HepG2 (cell line): ENCODE measurements at regions not wholly inside any gene's neighbourhood (a gene's known extent, or its start where the extent isn't known, plus 50 kb on each side); places are given as distances from the start of the nearest gene placed in this dataset.

Experiments
- ATAC-seq: fragments of 200-7000 bp; cut with Tn5 transposase; 3 replicates; pipeline ENCODE4 v1.9.1; 2020; ENCODE audit warnings: mild to moderate bottlenecking, moderate library complexity
- BruUV-seq: library from RNA; stranded (reverse); fragments of 400-500 nt; replicated peaks from 2 replicates; lab custom pipeline; 2021; lab: Mats Ljungman, UMichigan
- CTCF ChIA-PET: fragments of 300-600 bp; formaldehyde crosslinking; extraction: SDS; loops from one replicate; lab custom pipeline; 2021; ENCODE audit warnings: low total read pairs, inconsistent platforms, low intra/inter-chr PET ratio; lab: Yijun Ruan, JAX
- POLR2A ChIA-PET: fragments of 350-600 bp; sonication (Branson Sonifier 250); formaldehyde crosslinking; loops from one replicate; lab custom pipeline; 2020; ENCODE audit warnings: antibody characterized with exemption, inconsistent platforms; lab: Yijun Ruan, JAX
- DNase-seq: peaks from one replicate; pipeline ENCODE4 v3.0.0-alpha.2; 2015; ENCODE audit warnings: low spot score
- FAIRE-seq: peaks from 3 replicates; lab custom pipeline; 2011; peaks lifted over from hg19 to GRCh38; lab: Jason Lieb, UNC
- H2AFZ ChIP-seq: one replicate; pipeline ENCODE4 v1.6.1; 2011; ENCODE audit warnings: low read length, inconsistent platforms
- H3K27ac ChIP-seq: fragments of 300-600 bp; 3 replicates; pipeline ENCODE4 v1.8.0; 2011; ENCODE audit warnings: mixed run types, mild to moderate bottlenecking, mixed read lengths, low read length, inconsistent platforms; ENCODE audit not compliant: insufficient read depth; ENCODE audit errors: extremely low read length
- H3K27me3 ChIP-seq, 2 experiments: fragments of 200-600 bp in 1 of 2; 2 replicates in 1 of 2; 3 replicates in 1 of 2; pipeline versions ENCODE4 v1.6.0 to v1.8.0; 2011; ENCODE audit warnings: low read length in 2 of 2, mild to moderate bottlenecking in 2 of 2, moderate library complexity in 2 of 2, inconsistent platforms in 1 of 2; ENCODE audit not compliant: insufficient read depth in 2 of 2, control insufficient read depth in 1 of 2
- H3K36me3 ChIP-seq, 2 experiments: fragments of 200-600 bp in 1 of 2; replicated peaks in 1 of 2; 2 replicates in 1 of 2; 3 replicates in 1 of 2; pipeline versions ENCODE4 v1.5.1 to v1.8.0; 2011; ENCODE audit warnings: low read length in 2 of 2, inconsistent platforms in 1 of 2; ENCODE audit not compliant: insufficient read depth in 2 of 2, control insufficient read depth in 1 of 2
- H3K4me1 ChIP-seq: 2 replicates; pipeline ENCODE4 v1.5.1; 2012; ENCODE audit warnings: low read length, inconsistent platforms; ENCODE audit not compliant: insufficient read depth
- H3K4me2 ChIP-seq: 2 replicates; pipeline ENCODE4 v1.6.0; 2011; ENCODE audit warnings: low read depth, low read length, inconsistent platforms
- H3K4me3 ChIP-seq, 3 experiments: fragments of 200-600 bp in 1 of 3; sonication (generic), shearing (Covaris generic) in 1 of 3; replicated peaks in 1 of 3; 2 replicates each; pipeline ENCODE4 v1.5.1; 2011 to 2016; ENCODE audit warnings: low read length in 3 of 3, inconsistent platforms in 2 of 3, low read depth in 2 of 3, mild to moderate bottlenecking in 2 of 3, control low read depth in 1 of 3, mixed read lengths in 1 of 3; ENCODE audit not compliant: insufficient read depth in 1 of 3
- H3K79me2 ChIP-seq: one replicate; pipeline ENCODE4 v1.6.1; 2011; ENCODE audit warnings: low read length, inconsistent platforms; ENCODE audit not compliant: insufficient read depth
- H3K9ac ChIP-seq: 2 replicates; pipeline ENCODE4 v1.6.0; 2011; ENCODE audit warnings: mild to moderate bottlenecking, low read depth, low read length, inconsistent platforms; ENCODE audit not compliant: insufficient read depth
- H3K9me3 ChIP-seq: 2 replicates; pipeline ENCODE4 v1.5.1; 2012; ENCODE audit warnings: mild to moderate bottlenecking, low read length
- H4K20me1 ChIP-seq: 2 replicates; pipeline ENCODE4 v1.6.0; 2011; ENCODE audit warnings: inconsistent platforms, mild to moderate bottlenecking, low read length, moderate library complexity; ENCODE audit not compliant: insufficient read depth
- AHR ChIP-seq: IDR thresholded peaks from 2 replicates; pipeline ENCODE4 v1.6.1; 2018; ENCODE audit warnings: missing genetic modification reagents, missing compliant biosample characterization
- ARHGAP35 ChIP-seq: sonication (generic); formaldehyde crosslinking; IDR thresholded peaks from 2 replicates; pipeline ENCODE4 v1.9.0; 2022; ENCODE audit warnings: mild to moderate bottlenecking, inconsistent platforms, moderate library complexity, missing genetic modification reagents, borderline replicate concordance
- BORCS8-MEF2B ChIP-seq: sonication (generic); formaldehyde crosslinking; IDR thresholded peaks from 2 replicates; pipeline ENCODE4 v1.8.0; 2022; ENCODE audit warnings: mild to moderate bottlenecking, missing genetic modification reagents
- CAMTA2 ChIP-seq: sonication (generic); formaldehyde crosslinking; IDR thresholded peaks from 2 replicates; pipeline ENCODE4 v1.4.0; 2020; ENCODE audit warnings: mild to moderate bottlenecking, missing genetic modification reagents, borderline replicate concordance
- FOSL2 ChIP-seq: sonication (generic); formaldehyde crosslinking; IDR thresholded peaks from 2 replicates; pipeline ENCODE4 v1.4.0; 2020; ENCODE audit warnings: missing genetic modification reagents
- ISX ChIP-seq: sonication (generic); formaldehyde crosslinking; conservative IDR thresholded peaks from 2 replicates; pipeline ENCODE4 v1.5.0; 2020; ENCODE audit warnings: missing genetic modification reagents
- TARDBP ChIP-seq: sonication (generic); formaldehyde crosslinking; IDR thresholded peaks from 2 replicates; pipeline ENCODE4 v1.8.0; 2022; ENCODE audit warnings: mild to moderate bottlenecking, missing genetic modification reagents
- ZBTB42 ChIP-seq: sonication (generic); formaldehyde crosslinking; IDR thresholded peaks from 2 replicates; pipeline ENCODE4 v1.5.0; 2020; ENCODE audit warnings: mild to moderate bottlenecking, missing genetic modification reagents
- ZBTB7B ChIP-seq: sonication (generic); formaldehyde crosslinking; IDR thresholded peaks from 2 replicates; pipeline ENCODE4 v1.4.0; 2020; ENCODE audit warnings: missing genetic modification reagents
- ZNF160 ChIP-seq: sonication (generic); formaldehyde crosslinking; IDR thresholded peaks from 2 replicates; pipeline ENCODE4 v1.8.0; 2022; ENCODE audit warnings: mild to moderate bottlenecking, inconsistent platforms, missing genetic modification reagents
- ZNF558 ChIP-seq: sonication (generic); formaldehyde crosslinking; IDR thresholded peaks from 2 replicates; pipeline ENCODE4 v1.9.0; 2022; ENCODE audit warnings: mild to moderate bottlenecking, missing genetic modification reagents, borderline replicate concordance
- ZNF713 ChIP-seq: sonication (generic); formaldehyde crosslinking; IDR thresholded peaks from 2 replicates; pipeline ENCODE4 v1.4.0; 2020; ENCODE audit warnings: mild to moderate bottlenecking, missing genetic modification reagents
- WGBS: methylation state at CpG from one replicate; pipeline ENCODE4 v1.1.6; 2017; ENCODE audit warnings: low lambda C conversion rate; 5-methylcytosine and 5-hydroxymethylcytosine counted together
- in situ Hi-C: cut with HindIII; loops from 2 replicates; pipeline ENCODE4 v1.10.0; 2017; ENCODE audit warnings: low pct_unique_long_range_greater_than_20kb; ENCODE audit not compliant: extremely low pct_ligation_motif_present
- intact Hi-C: fragments of 100-400 bp; cut with micrococcal nuclease; formaldehyde crosslinking; loops from one replicate; pipeline ENCODE4 v1.10.0; 2022; ENCODE audit not compliant: unreplicated experiment
- TF ChIP-seq, protein P1 (sequence below): IDR thresholded peaks from 2 replicates; pipeline ENCODE4 v1.4.0; 2020; ENCODE audit warnings: mild to moderate bottlenecking, missing genetic modification reagents
- TF ChIP-seq, protein P2 (sequence below): sonication (generic); formaldehyde crosslinking; IDR thresholded peaks from 2 replicates; pipeline ENCODE4 v1.4.0; 2020; ENCODE audit warnings: mild to moderate bottlenecking, low read depth, missing genetic modification reagents

GRCh38 chr15:93278783-93279182 lies 189.8 kb upstream of the RGMA start (continued):
- no peak for TF ChIP-seq AHR (CRISPR knock-in tag)
- no peak for TF ChIP-seq BORCS8-MEF2B (CRISPR knock-in tag)
- no peak for TF ChIP-seq TARDBP (CRISPR knock-in tag)
- TF ChIP-seq, all 625 proteins: peak for 0

DNA sequence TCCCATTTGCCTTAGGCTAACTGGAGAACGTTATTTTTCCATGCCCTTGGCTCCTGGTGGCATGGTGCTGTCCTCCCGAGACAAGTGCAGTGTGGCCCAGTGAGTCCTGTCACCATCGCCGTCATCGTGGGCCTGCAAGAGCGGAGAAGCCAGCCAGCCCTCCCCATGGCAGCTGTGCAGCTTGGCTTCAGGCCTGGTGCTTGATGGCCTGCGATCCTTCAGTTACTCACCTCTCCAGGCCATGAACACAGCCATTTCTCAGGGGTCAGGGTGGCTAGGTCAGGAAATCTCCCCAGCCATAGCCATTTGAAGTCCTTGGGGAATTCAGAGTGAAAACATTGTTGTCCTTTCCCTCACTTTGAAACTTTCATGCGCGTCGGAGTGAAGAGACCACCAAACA lies 189.0 kb upstream of the RGMA start:
- CTCF ChIA-PET = no interaction called here
- H3K4me3 ChIP-seq = no peak overlapping the region
- no peak overlapping the region for H3K27ac ChIP-seq
- POLR2A ChIA-PET = no interaction called here
- H3K36me3 ChIP-seq = no peaks in the 10 kb centered on the region
- no peak overlapping the region for H3K9ac ChIP-seq
- no peak overlapping the region for H3K4me2 ChIP-seq
- no peaks in the 10 kb centered on the region for H3K4me1 ChIP-seq
- ATAC-seq (no peak), FAIRE-seq (no peak), DNase-seq (no peak)
- H3K9me3 ChIP-seq = no peaks in the 10 kb centered on the region
- BruUV-seq = no TSS peak
- no peaks in the 10 kb centered on the region for H3K79me2 ChIP-seq
- peaks cover 1 to 27% of the 10 kb centered on the region in 2 experiments; a peak in 2 of 5 replicates for H3K27me3 ChIP-seq
- WGBS = 33% methylated on average over 3 of the region's 10 CpGs
- in situ Hi-C loops (no loop called here), intact Hi-C loops (no loop called here)
- no peak for TF ChIP-seq ZNF713 (CRISPR knock-in tag)
- TF ChIP-seq, protein P1, sequence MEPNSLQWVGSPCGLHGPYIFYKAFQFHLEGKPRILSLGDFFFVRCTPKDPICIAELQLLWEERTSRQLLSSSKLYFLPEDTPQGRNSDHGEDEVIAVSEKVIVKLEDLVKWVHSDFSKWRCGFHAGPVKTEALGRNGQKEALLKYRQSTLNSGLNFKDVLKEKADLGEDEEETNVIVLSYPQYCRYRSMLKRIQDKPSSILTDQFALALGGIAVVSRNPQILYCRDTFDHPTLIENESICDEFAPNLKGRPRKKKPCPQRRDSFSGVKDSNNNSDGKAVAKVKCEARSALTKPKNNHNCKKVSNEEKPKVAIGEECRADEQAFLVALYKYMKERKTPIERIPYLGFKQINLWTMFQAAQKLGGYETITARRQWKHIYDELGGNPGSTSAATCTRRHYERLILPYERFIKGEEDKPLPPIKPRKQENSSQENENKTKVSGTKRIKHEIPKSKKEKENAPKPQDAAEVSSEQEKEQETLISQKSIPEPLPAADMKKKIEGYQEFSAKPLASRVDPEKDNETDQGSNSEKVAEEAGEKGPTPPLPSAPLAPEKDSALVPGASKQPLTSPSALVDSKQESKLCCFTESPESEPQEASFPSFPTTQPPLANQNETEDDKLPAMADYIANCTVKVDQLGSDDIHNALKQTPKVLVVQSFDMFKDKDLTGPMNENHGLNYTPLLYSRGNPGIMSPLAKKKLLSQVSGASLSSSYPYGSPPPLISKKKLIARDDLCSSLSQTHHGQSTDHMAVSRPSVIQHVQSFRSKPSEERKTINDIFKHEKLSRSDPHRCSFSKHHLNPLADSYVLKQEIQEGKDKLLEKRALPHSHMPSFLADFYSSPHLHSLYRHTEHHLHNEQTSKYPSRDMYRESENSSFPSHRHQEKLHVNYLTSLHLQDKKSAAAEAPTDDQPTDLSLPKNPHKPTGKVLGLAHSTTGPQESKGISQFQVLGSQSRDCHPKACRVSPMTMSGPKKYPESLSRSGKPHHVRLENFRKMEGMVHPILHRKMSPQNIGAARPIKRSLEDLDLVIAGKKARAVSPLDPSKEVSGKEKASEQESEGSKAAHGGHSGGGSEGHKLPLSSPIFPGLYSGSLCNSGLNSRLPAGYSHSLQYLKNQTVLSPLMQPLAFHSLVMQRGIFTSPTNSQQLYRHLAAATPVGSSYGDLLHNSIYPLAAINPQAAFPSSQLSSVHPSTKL = no peak
- no peak for TF ChIP-seq ARHGAP35 (CRISPR knock-in tag)
- no peak for TF ChIP-seq ZBTB7B
- TF ChIP-seq CAMTA2 (CRISPR knock-in tag) = no peak
- TF ChIP-seq ZNF160 (CRISPR knock-in tag) = no peak
- TF ChIP-seq FOSL2 (CRISPR knock-in tag) = no peak
- no peak for TF ChIP-seq ZBTB42
- TF ChIP-seq, protein P2, sequence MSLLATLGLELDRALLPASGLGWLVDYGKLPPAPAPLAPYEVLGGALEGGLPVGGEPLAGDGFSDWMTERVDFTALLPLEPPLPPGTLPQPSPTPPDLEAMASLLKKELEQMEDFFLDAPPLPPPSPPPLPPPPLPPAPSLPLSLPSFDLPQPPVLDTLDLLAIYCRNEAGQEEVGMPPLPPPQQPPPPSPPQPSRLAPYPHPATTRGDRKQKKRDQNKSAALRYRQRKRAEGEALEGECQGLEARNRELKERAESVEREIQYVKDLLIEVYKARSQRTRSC (CRISPR knock-in tag) = no peak
- no peak for TF ChIP-seq ZNF558 (CRISPR knock-in tag)
- no peak for TF ChIP-seq ISX
- H2AFZ ChIP-seq = no peak overlapping the region
- no peaks in the 10 kb centered on the region for H4K20me1 ChIP-seq
